HepG2 (cell line): ENCODE measurements at regions not wholly inside any gene's neighbourhood (a gene's known extent, or its start where the extent isn't known, plus 50 kb on each side); places are given as distances from the start of the nearest gene placed in this dataset.

Source experiments
- ATAC-seq: fragments of 200-7000 bp; cut with Tn5 transposase; 3 replicates; pipeline ENCODE4 v1.9.1; 2020; ENCODE audit warnings: mild to moderate bottlenecking, moderate library complexity
- BruUV-seq: library from RNA; stranded (reverse); fragments of 400-500 nt; replicated peaks from 2 replicates; lab custom pipeline; 2021; lab: Mats Ljungman, UMichigan
- CTCF ChIA-PET: fragments of 300-600 bp; formaldehyde crosslinking; extraction: SDS; loops from one replicate; lab custom pipeline; 2021; ENCODE audit warnings: low total read pairs, inconsistent platforms, low intra/inter-chr PET ratio; lab: Yijun Ruan, JAX
- POLR2A ChIA-PET: fragments of 350-600 bp; sonication (Branson Sonifier 250); formaldehyde crosslinking; loops from one replicate; lab custom pipeline; 2020; ENCODE audit warnings: antibody characterized with exemption, inconsistent platforms; lab: Yijun Ruan, JAX
- DNase-seq: peaks from one replicate; pipeline ENCODE4 v3.0.0-alpha.2; 2015; ENCODE audit warnings: low spot score
- FAIRE-seq: peaks from 3 replicates; lab custom pipeline; 2011; peaks lifted over from hg19 to GRCh38; lab: Jason Lieb, UNC
- H2AFZ ChIP-seq: one replicate; pipeline ENCODE4 v1.6.1; 2011; ENCODE audit warnings: low read length, inconsistent platforms
- H3K27ac ChIP-seq: fragments of 300-600 bp; 3 replicates; pipeline ENCODE4 v1.8.0; 2011; ENCODE audit warnings: mixed run types, mild to moderate bottlenecking, mixed read lengths, low read length, inconsistent platforms; ENCODE audit not compliant: insufficient read depth; ENCODE audit errors: extremely low read length
- H3K27me3 ChIP-seq, 2 experiments: fragments of 200-600 bp in 1 of 2; 2 replicates in 1 of 2; 3 replicates in 1 of 2; pipeline versions ENCODE4 v1.6.0 to v1.8.0; 2011; ENCODE audit warnings: low read length in 2 of 2, mild to moderate bottlenecking in 2 of 2, moderate library complexity in 2 of 2, inconsistent platforms in 1 of 2; ENCODE audit not compliant: insufficient read depth in 2 of 2, control insufficient read depth in 1 of 2
- H3K36me3 ChIP-seq, 2 experiments: fragments of 200-600 bp in 1 of 2; replicated peaks in 1 of 2; 2 replicates in 1 of 2; 3 replicates in 1 of 2; pipeline versions ENCODE4 v1.5.1 to v1.8.0; 2011; ENCODE audit warnings: low read length in 2 of 2, inconsistent platforms in 1 of 2; ENCODE audit not compliant: insufficient read depth in 2 of 2, control insufficient read depth in 1 of 2
- H3K4me1 ChIP-seq: 2 replicates; pipeline ENCODE4 v1.5.1; 2012; ENCODE audit warnings: low read length, inconsistent platforms; ENCODE audit not compliant: insufficient read depth
- H3K4me2 ChIP-seq: 2 replicates; pipeline ENCODE4 v1.6.0; 2011; ENCODE audit warnings: low read depth, low read length, inconsistent platforms
- H3K4me3 ChIP-seq, 3 experiments: fragments of 200-600 bp in 1 of 3; sonication (generic), shearing (Covaris generic) in 1 of 3; replicated peaks in 1 of 3; 2 replicates each; pipeline ENCODE4 v1.5.1; 2011 to 2016; ENCODE audit warnings: low read length in 3 of 3, inconsistent platforms in 2 of 3, low read depth in 2 of 3, mild to moderate bottlenecking in 2 of 3, control low read depth in 1 of 3, mixed read lengths in 1 of 3; ENCODE audit not compliant: insufficient read depth in 1 of 3
- H3K79me2 ChIP-seq: one replicate; pipeline ENCODE4 v1.6.1; 2011; ENCODE audit warnings: low read length, inconsistent platforms; ENCODE audit not compliant: insufficient read depth
- H3K9ac ChIP-seq: 2 replicates; pipeline ENCODE4 v1.6.0; 2011; ENCODE audit warnings: mild to moderate bottlenecking, low read depth, low read length, inconsistent platforms; ENCODE audit not compliant: insufficient read depth
- H3K9me3 ChIP-seq: 2 replicates; pipeline ENCODE4 v1.5.1; 2012; ENCODE audit warnings: mild to moderate bottlenecking, low read length
- H4K20me1 ChIP-seq: 2 replicates; pipeline ENCODE4 v1.6.0; 2011; ENCODE audit warnings: inconsistent platforms, mild to moderate bottlenecking, low read length, moderate library complexity; ENCODE audit not compliant: insufficient read depth
- ATF7-NPFF ChIP-seq: sonication (generic); formaldehyde crosslinking; IDR thresholded peaks from 2 replicates; pipeline ENCODE4 v1.8.1; 2023; ENCODE audit warnings: mild to moderate bottlenecking, low read depth, missing genetic modification reagents, moderate library complexity
- IKZF1 ChIP-seq: fragments of 450-650 bp; IDR thresholded peaks from 2 replicates; pipeline ENCODE4 v1.7.1; 2016
- MTF1 ChIP-seq: sonication (generic); formaldehyde crosslinking; IDR thresholded peaks from 2 replicates; pipeline ENCODE4 v1.5.0; 2020; ENCODE audit warnings: missing genetic modification reagents
- NPAS2 ChIP-seq: sonication (generic); formaldehyde crosslinking; IDR thresholded peaks from 2 replicates; pipeline ENCODE4 v1.8.0; 2022; ENCODE audit warnings: mild to moderate bottlenecking, missing genetic modification reagents, borderline replicate concordance
- PPARG ChIP-seq: conservative IDR thresholded peaks from 2 replicates; pipeline ENCODE4 v1.6.1; 2016; ENCODE audit warnings: missing biosample characterization, missing genetic modification reagents
- SNAI1 ChIP-seq: sonication (generic); formaldehyde crosslinking; IDR thresholded peaks from 2 replicates; pipeline ENCODE4 v1.5.0; 2020; ENCODE audit warnings: mild to moderate bottlenecking, missing genetic modification reagents, borderline replicate concordance
- STAG1 ChIP-seq: sonication (generic); formaldehyde crosslinking; IDR thresholded peaks from 2 replicates; pipeline ENCODE4 v1.4.0; 2020; ENCODE audit warnings: missing genetic modification reagents
- ZFX ChIP-seq: sonication (generic); formaldehyde crosslinking; IDR thresholded peaks from 2 replicates; pipeline ENCODE4 v1.4.0; 2020; ENCODE audit warnings: mild to moderate bottlenecking, low read depth, missing genetic modification reagents, moderate library complexity
- ZNF383 ChIP-seq: sonication (generic); formaldehyde crosslinking; IDR thresholded peaks from 2 replicates; pipeline ENCODE4 v1.4.0; 2020; ENCODE audit warnings: missing genetic modification reagents, mild to moderate bottlenecking, borderline replicate concordance
- ZNF510 ChIP-seq: sonication (generic); formaldehyde crosslinking; IDR thresholded peaks from 2 replicates; pipeline ENCODE4 v1.4.0; 2020; ENCODE audit warnings: low read depth, mild to moderate bottlenecking, missing genetic modification reagents
- ZNF557 ChIP-seq: sonication (generic); formaldehyde crosslinking; IDR thresholded peaks from 2 replicates; pipeline ENCODE4 v1.4.0; 2020; ENCODE audit warnings: missing genetic modification reagents
- ZNF724P ChIP-seq: sonication (generic); formaldehyde crosslinking; IDR thresholded peaks from 2 replicates; pipeline ENCODE4 v1.8.0; 2022; ENCODE audit warnings: missing genetic modification reagents, borderline replicate concordance
- WGBS: methylation state at CpG from one replicate; pipeline ENCODE4 v1.1.6; 2017; ENCODE audit warnings: low lambda C conversion rate; 5-methylcytosine and 5-hydroxymethylcytosine counted together
- in situ Hi-C: cut with HindIII; loops from 2 replicates; pipeline ENCODE4 v1.10.0; 2017; ENCODE audit warnings: low pct_unique_long_range_greater_than_20kb; ENCODE audit not compliant: extremely low pct_ligation_motif_present
- intact Hi-C: fragments of 100-400 bp; cut with micrococcal nuclease; formaldehyde crosslinking; loops from one replicate; pipeline ENCODE4 v1.10.0; 2022; ENCODE audit not compliant: unreplicated experiment
- TF ChIP-seq, protein P1 (sequence below): IDR thresholded peaks from 2 replicates; pipeline ENCODE4 v1.6.1; 2016; ENCODE audit warnings: low read depth, missing genetic modification reagents, missing compliant biosample characterization
- TF ChIP-seq, protein P2 (sequence below): sonication (generic); formaldehyde crosslinking; IDR thresholded peaks from 2 replicates; pipeline ENCODE4 v1.5.0; 2020; ENCODE audit warnings: missing genetic modification reagents
- TF ChIP-seq, protein P3 (sequence below): sonication (generic); formaldehyde crosslinking; IDR thresholded peaks from 2 replicates; pipeline ENCODE4 v1.9.0; 2021; ENCODE audit warnings: missing genetic modification reagents, borderline replicate concordance
- TF ChIP-seq, protein P4 (sequence below): IDR thresholded peaks from 2 replicates; pipeline ENCODE4 v1.6.1; 2016; ENCODE audit warnings: low read depth, control low read depth

DNA sequence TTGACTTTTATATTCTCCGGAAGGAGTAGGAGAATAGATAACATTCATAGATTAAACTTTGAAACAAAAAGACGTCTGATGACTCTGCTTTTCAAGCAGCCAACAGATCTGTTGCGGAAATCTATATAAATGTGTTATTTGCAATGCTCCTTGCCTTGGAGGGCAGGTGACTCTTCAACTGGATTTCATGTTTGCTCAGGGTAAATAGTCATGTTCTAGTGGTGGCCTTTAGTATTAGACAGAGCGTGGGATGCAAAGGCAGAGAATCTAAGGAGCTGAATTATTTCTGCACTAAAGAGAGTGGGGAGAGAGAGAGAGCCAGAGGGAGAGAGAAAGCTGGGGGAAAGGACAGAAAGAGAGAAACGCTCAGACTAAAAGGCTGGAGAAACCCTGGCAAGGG lies 454.3 kb downstream of the AJAP1 start:
- Histone ChIP-seq H3K9ac (no peak overlapping the region), H4K20me1 (no peaks in the 10 kb centered on the region), H3K4me2 (no peak overlapping the region), H3K36me3 (no peaks in the 10 kb centered on the region), H3K27me3 (no peaks in the 10 kb centered on the region), H3K79me2 (no peaks in the 10 kb centered on the region), H3K9me3 (peaks cover 22% of the 10 kb centered on the region), H3K4me1 (no peaks in the 10 kb centered on the region), H3K4me3 (no peak overlapping the region), H2AFZ (no peak overlapping the region), H3K27ac (no peak overlapping the region)
- ChIA-PET CTCF (no interaction called here), POLR2A (no interaction called here)
- WGBS: 9% methylated on average over 5 of the region's 5 CpGs
- no peak for ATAC-seq
- intact Hi-C loops (no loop called here), in situ Hi-C loops (no loop called here)
- BruUV-seq: no TSS peak
- TF ChIP-seq, protein P1, sequence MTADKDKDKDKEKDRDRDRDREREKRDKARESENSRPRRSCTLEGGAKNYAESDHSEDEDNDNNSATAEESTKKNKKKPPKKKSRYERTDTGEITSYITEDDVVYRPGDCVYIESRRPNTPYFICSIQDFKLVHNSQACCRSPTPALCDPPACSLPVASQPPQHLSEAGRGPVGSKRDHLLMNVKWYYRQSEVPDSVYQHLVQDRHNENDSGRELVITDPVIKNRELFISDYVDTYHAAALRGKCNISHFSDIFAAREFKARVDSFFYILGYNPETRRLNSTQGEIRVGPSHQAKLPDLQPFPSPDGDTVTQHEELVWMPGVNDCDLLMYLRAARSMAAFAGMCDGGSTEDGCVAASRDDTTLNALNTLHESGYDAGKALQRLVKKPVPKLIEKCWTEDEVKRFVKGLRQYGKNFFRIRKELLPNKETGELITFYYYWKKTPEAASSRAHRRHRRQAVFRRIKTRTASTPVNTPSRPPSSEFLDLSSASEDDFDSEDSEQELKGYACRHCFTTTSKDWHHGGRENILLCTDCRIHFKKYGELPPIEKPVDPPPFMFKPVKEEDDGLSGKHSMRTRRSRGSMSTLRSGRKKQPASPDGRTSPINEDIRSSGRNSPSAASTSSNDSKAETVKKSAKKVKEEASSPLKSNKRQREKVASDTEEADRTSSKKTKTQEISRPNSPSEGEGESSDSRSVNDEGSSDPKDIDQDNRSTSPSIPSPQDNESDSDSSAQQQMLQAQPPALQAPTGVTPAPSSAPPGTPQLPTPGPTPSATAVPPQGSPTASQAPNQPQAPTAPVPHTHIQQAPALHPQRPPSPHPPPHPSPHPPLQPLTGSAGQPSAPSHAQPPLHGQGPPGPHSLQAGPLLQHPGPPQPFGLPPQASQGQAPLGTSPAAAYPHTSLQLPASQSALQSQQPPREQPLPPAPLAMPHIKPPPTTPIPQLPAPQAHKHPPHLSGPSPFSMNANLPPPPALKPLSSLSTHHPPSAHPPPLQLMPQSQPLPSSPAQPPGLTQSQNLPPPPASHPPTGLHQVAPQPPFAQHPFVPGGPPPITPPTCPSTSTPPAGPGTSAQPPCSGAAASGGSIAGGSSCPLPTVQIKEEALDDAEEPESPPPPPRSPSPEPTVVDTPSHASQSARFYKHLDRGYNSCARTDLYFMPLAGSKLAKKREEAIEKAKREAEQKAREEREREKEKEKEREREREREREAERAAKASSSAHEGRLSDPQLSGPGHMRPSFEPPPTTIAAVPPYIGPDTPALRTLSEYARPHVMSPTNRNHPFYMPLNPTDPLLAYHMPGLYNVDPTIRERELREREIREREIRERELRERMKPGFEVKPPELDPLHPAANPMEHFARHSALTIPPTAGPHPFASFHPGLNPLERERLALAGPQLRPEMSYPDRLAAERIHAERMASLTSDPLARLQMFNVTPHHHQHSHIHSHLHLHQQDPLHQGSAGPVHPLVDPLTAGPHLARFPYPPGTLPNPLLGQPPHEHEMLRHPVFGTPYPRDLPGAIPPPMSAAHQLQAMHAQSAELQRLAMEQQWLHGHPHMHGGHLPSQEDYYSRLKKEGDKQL (CRISPR knock-in tag): no peak
- TF ChIP-seq ZNF724P (CRISPR knock-in tag) (no peak), NPAS2 (CRISPR knock-in tag) (no peak), ZFX (CRISPR knock-in tag) (no peak), SNAI1 (CRISPR knock-in tag) (no peak), MTF1 (CRISPR knock-in tag) (no peak), ZNF510 (CRISPR knock-in tag) (no peak), ATF7-NPFF (CRISPR knock-in tag) (no peak), STAG1 (CRISPR knock-in tag) (no peak), ZNF383 (CRISPR knock-in tag) (no peak), PPARG (no peak), IKZF1 (no peak), ZNF557 (CRISPR knock-in tag) (no peak)
- TF ChIP-seq, protein P2, sequence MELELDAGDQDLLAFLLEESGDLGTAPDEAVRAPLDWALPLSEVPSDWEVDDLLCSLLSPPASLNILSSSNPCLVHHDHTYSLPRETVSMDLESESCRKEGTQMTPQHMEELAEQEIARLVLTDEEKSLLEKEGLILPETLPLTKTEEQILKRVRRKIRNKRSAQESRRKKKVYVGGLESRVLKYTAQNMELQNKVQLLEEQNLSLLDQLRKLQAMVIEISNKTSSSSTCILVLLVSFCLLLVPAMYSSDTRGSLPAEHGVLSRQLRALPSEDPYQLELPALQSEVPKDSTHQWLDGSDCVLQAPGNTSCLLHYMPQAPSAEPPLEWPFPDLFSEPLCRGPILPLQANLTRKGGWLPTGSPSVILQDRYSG (CRISPR knock-in tag): no peak
- TF ChIP-seq, protein P3, sequence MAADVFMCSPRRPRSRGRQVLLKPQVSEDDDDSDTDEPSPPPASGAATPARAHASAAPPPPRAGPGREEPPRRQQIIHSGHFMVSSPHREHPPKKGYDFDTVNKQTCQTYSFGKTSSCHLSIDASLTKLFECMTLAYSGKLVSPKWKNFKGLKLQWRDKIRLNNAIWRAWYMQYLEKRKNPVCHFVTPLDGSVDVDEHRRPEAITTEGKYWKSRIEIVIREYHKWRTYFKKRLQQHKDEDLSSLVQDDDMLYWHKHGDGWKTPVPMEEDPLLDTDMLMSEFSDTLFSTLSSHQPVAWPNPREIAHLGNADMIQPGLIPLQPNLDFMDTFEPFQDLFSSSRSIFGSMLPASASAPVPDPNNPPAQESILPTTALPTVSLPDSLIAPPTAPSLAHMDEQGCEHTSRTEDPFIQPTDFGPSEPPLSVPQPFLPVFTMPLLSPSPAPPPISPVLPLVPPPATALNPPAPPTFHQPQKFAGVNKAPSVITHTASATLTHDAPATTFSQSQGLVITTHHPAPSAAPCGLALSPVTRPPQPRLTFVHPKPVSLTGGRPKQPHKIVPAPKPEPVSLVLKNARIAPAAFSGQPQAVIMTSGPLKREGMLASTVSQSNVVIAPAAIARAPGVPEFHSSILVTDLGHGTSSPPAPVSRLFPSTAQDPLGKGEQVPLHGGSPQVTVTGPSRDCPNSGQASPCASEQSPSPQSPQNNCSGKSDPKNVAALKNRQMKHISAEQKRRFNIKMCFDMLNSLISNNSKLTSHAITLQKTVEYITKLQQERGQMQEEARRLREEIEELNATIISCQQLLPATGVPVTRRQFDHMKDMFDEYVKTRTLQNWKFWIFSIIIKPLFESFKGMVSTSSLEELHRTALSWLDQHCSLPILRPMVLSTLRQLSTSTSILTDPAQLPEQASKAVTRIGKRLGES (CRISPR knock-in tag): no peak
- TF ChIP-seq, protein P4, sequence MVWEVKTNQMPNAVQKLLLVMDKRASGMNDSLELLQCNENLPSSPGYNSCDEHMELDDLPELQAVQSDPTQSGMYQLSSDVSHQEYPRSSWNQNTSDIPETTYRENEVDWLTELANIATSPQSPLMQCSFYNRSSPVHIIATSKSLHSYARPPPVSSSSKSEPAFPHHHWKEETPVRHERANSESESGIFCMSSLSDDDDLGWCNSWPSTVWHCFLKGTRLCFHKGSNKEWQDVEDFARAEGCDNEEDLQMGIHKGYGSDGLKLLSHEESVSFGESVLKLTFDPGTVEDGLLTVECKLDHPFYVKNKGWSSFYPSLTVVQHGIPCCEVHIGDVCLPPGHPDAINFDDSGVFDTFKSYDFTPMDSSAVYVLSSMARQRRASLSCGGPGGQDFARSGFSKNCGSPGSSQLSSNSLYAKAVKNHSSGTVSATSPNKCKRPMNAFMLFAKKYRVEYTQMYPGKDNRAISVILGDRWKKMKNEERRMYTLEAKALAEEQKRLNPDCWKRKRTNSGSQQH (CRISPR knock-in tag): no peak
- FAIRE-seq: no peak
- no peak for DNase-seq
